ENCODE measurements at regions not wholly inside any gene's neighbourhood (a gene's known extent, or its start where the extent isn't known, plus 50 kb on each side); places are given as distances from the start of the nearest gene placed in this dataset.

DNA sequence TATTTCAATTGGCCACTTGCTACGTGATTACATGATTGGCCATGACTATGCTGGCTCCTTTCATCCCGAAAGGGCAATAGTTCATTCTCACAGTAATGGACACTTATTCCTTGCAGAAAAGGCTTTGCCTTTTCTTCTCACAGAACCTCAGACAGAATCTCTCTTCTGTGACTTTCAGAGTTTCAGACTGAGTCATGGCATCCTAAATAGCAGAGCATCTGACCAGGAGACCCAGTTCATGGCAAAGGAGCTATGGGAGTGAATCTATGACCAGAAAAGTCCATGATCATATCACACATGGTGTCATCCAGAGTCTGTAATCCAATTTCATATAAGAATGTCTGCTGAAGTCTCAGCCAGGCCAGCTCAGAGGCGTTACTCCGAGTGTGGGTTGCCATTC is 263.3 kb upstream of the CLNK start:
- Histone ChIP-seq H3K27me3 (ENCODE audit: insufficient read depth, poor library complexity, severe bottlenecking) (no peaks in the 10 kb centered on the region), H3K4me1 (ENCODE audit: insufficient read depth, poor library complexity, severe bottlenecking) (no peaks in the 10 kb centered on the region), H3K4me3 (ENCODE audit: severe bottlenecking) (no peak overlapping the region), H3K9me3 (ENCODE audit: severe bottlenecking) (no peaks in the 10 kb centered on the region), H3K36me3 (ENCODE audit: low read depth) (no peaks in the 10 kb centered on the region), H3K27ac (ENCODE audit: poor library complexity, severe bottlenecking) (no peak overlapping the region)
- ATAC-seq (ENCODE audit: low read depth) (no peak), DNase-seq (ENCODE audit: low spot score) (no peak)
- TF ChIP-seq, protein P1, sequence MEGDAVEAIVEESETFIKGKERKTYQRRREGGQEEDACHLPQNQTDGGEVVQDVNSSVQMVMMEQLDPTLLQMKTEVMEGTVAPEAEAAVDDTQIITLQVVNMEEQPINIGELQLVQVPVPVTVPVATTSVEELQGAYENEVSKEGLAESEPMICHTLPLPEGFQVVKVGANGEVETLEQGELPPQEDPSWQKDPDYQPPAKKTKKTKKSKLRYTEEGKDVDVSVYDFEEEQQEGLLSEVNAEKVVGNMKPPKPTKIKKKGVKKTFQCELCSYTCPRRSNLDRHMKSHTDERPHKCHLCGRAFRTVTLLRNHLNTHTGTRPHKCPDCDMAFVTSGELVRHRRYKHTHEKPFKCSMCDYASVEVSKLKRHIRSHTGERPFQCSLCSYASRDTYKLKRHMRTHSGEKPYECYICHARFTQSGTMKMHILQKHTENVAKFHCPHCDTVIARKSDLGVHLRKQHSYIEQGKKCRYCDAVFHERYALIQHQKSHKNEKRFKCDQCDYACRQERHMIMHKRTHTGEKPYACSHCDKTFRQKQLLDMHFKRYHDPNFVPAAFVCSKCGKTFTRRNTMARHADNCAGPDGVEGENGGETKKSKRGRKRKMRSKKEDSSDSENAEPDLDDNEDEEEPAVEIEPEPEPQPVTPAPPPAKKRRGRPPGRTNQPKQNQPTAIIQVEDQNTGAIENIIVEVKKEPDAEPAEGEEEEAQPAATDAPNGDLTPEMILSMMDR (IDR thresholded peaks at IDR 0.05; ENCODE audit: poor library complexity, severe bottlenecking) = no peak

DNA sequence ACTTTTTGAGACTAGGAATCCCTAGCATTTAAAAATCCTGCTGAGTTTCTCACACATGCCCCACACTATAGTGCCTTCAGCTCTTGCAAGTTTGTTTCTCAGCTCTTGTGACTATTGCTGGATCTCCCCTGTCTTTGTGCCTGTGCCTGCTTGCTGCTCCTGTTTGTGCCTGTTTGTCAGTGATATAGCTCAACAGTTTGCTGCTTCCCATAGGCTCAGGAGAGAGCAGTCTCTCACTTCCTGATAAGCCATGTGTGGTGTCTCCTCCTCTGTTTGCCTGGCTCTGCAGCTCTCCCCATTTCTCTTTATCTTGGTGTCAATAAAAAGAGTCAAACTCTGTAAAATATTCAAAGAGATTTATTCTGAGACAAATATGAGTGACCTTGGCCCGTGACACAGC is 259.8 kb upstream of the CLNK start:
- no peaks in the 10 kb centered on the region for H3K27me3 ChIP-seq (ENCODE audit: insufficient read depth, poor library complexity, severe bottlenecking)
- no peaks in the 10 kb centered on the region for H3K4me1 ChIP-seq (ENCODE audit: insufficient read depth, poor library complexity, severe bottlenecking)
- H3K27ac ChIP-seq (ENCODE audit: poor library complexity, severe bottlenecking) = no peak overlapping the region
- DNase-seq (ENCODE audit: low spot score) = no peak
- H3K9me3 ChIP-seq (ENCODE audit: severe bottlenecking) = no peaks in the 10 kb centered on the region
- H3K36me3 ChIP-seq (ENCODE audit: low read depth) = no peaks in the 10 kb centered on the region
- no peak for ATAC-seq (ENCODE audit: low read depth)
- H3K4me3 ChIP-seq (ENCODE audit: severe bottlenecking) = no peak overlapping the region
- TF ChIP-seq, protein P1 (IDR thresholded peaks at IDR 0.05; ENCODE audit: poor library complexity, severe bottlenecking) = no peak

DNA sequence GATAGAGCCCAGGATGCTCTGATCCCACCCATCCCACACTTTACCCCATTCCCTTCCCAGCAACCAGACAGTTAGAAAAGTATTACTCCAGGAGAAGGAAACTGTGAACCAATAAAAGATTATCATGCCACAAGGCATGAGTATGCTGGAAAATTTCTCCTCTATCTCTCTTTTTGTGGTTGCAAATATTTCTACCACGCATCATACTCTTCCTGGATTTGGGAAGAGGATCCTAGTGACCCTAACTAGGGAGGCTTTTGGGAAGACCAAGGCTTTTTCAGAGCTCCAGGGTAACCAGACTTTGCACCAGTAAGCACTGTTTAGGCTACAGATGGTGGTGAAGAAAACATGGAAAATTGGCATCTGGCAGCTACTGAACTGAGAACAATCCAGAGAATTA is 257.6 kb upstream of the CLNK start:
- Histone ChIP-seq H3K27ac (ENCODE audit: poor library complexity, severe bottlenecking) (no peak overlapping the region), H3K4me3 (ENCODE audit: severe bottlenecking) (no peak overlapping the region), H3K4me1 (ENCODE audit: insufficient read depth, poor library complexity, severe bottlenecking) (no peaks in the 10 kb centered on the region), H3K9me3 (ENCODE audit: severe bottlenecking) (no peaks in the 10 kb centered on the region), H3K27me3 (ENCODE audit: insufficient read depth, poor library complexity, severe bottlenecking) (no peaks in the 10 kb centered on the region), H3K36me3 (ENCODE audit: low read depth) (no peaks in the 10 kb centered on the region)
- TF ChIP-seq, protein P1 (IDR thresholded peaks at IDR 0.05; ENCODE audit: poor library complexity, severe bottlenecking) = no peak
- ATAC-seq (ENCODE audit: low read depth) (no peak), DNase-seq (ENCODE audit: low spot score) (no peak)

DNA sequence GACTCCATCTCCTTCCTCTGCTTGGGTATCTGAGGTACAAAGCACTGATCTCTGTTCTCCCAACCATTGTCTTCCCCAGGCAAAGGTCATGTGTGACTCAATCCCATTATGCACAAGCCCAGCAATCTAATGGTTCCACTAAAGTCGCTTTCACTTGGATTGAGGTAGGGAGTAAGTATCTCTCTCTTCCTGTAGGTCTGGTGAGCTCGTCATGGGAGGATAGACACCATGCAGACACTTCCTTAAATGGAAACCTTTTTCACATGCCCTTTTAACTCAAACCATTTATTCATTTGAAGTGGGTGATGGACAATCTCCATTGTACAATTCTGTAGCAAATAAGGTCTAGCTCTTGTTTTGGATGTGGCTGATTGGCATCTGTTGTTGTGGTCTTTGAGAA is 245.2 kb upstream of the CLNK start:
- ATAC-seq (ENCODE audit: low read depth) = no peak
- Histone ChIP-seq H3K36me3 (ENCODE audit: low read depth) (no peaks in the 10 kb centered on the region), H3K27me3 (ENCODE audit: insufficient read depth, poor library complexity, severe bottlenecking) (no peaks in the 10 kb centered on the region), H3K27ac (ENCODE audit: poor library complexity, severe bottlenecking) (no peak overlapping the region), H3K4me1 (ENCODE audit: insufficient read depth, poor library complexity, severe bottlenecking) (no peaks in the 10 kb centered on the region), H3K4me3 (ENCODE audit: severe bottlenecking) (no peak overlapping the region), H3K9me3 (ENCODE audit: severe bottlenecking) (no peaks in the 10 kb centered on the region)
- no peak for DNase-seq (ENCODE audit: low spot score)
- TF ChIP-seq, protein P1 (IDR thresholded peaks at IDR 0.05; ENCODE audit: poor library complexity, severe bottlenecking) = no peak

DNA sequence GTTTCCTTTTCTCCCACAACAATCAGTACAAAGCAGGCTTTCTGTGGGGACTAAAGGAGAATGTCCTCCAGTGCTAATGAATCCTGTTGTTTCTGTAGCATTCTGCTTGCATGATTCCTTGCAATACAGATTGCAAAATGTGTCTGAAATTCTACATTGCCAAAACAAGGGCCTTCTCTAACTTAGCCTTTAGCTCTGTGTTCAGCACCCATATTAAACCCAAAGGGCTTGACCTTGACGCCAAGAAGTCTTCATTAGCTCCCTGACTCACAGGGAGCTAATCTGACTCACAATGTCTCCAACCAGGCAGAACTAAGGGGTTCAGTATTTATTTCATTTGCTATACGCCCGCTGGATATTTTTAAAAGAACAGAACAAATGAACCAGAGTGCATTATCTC is 241.4 kb upstream of the CLNK start:
- no peak for ATAC-seq (ENCODE audit: low read depth)
- TF ChIP-seq, protein P1 (IDR thresholded peaks at IDR 0.05; ENCODE audit: poor library complexity, severe bottlenecking) = no peak
- H3K4me3 ChIP-seq (ENCODE audit: severe bottlenecking) = no peak overlapping the region
- H3K27me3 ChIP-seq (ENCODE audit: insufficient read depth, poor library complexity, severe bottlenecking) = no peaks in the 10 kb centered on the region
- H3K36me3 ChIP-seq (ENCODE audit: low read depth) = no peaks in the 10 kb centered on the region
- no peak for DNase-seq (ENCODE audit: low spot score)
- H3K4me1 ChIP-seq (ENCODE audit: insufficient read depth, poor library complexity, severe bottlenecking) = no peaks in the 10 kb centered on the region
- no peak overlapping the region for H3K27ac ChIP-seq (ENCODE audit: poor library complexity, severe bottlenecking)
- H3K9me3 ChIP-seq (ENCODE audit: severe bottlenecking) = no peaks in the 10 kb centered on the region

Data from RWPE2 (cell line).